ENCODE measurements at regions not wholly inside any gene's neighbourhood (a gene's known extent, or its start where the extent isn't known, plus 50 kb on each side); places are given as distances from the start of the nearest gene placed in this dataset.

GRCh38 chr4:37001688-37002436 lies 242.7 kb upstream of the NWD2 start (continued):
- TF ChIP-seq, protein P1, sequence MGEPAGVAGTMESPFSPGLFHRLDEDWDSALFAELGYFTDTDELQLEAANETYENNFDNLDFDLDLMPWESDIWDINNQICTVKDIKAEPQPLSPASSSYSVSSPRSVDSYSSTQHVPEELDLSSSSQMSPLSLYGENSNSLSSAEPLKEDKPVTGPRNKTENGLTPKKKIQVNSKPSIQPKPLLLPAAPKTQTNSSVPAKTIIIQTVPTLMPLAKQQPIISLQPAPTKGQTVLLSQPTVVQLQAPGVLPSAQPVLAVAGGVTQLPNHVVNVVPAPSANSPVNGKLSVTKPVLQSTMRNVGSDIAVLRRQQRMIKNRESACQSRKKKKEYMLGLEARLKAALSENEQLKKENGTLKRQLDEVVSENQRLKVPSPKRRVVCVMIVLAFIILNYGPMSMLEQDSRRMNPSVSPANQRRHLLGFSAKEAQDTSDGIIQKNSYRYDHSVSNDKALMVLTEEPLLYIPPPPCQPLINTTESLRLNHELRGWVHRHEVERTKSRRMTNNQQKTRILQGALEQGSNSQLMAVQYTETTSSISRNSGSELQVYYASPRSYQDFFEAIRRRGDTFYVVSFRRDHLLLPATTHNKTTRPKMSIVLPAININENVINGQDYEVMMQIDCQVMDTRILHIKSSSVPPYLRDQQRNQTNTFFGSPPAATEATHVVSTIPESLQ (CRISPR knock-in tag; IDR thresholded peaks at IDR 0.05), result 0 out of 2 replicates have a peak, but pooled peaks have one; percentile 25
- TF ChIP-seq TAF7 (tag; IDR thresholded peaks at IDR 0.05) (0 out of 2 replicates have a peak, but pooled peaks have one; percentile 24), SMARCE1 (IDR thresholded peaks at IDR 0.05) (no peak), NR0B1 (IDR thresholded peaks at IDR 0.05; ENCODE audit: partially characterized antibody) (no peak), ADNP (tag; IDR thresholded peaks at IDR 0.05) (no peak), ZEB2 (IDR thresholded peaks at IDR 0.05) (peak; percentile 25; the same call in 1 of the 2 replicates), ZNF644 (tag; IDR thresholded peaks at IDR 0.05; ENCODE audit: low read depth) (no peak), HMBOX1 (IDR thresholded peaks at IDR 0.05) (no peak), CHD4 (IDR thresholded peaks at IDR 0.05; ENCODE audit: insufficient read depth, insufficient replicate concordance, low read depth, low read length, poor library complexity, severe bottlenecking) (no peak), NCOA4 (IDR thresholded peaks at IDR 0.05; ENCODE audit: partially characterized antibody) (no peak), BMI1 (IDR thresholded peaks at IDR 0.05; ENCODE audit: low read length) (no peak), COPS2 (conservative IDR thresholded peaks at IDR 0.05) (no peak), ZC3H4 (CRISPR knock-in tag; IDR thresholded peaks at IDR 0.05; ENCODE audit: borderline replicate concordance) (no peak), TFAP4 (CRISPR knock-in tag; IDR thresholded peaks at IDR 0.05; ENCODE audit: borderline replicate concordance) (peak; percentile 46; the same call in 1 of the 2 replicates), PURB (CRISPR knock-in tag; IDR thresholded peaks at IDR 0.05; ENCODE audit: low read depth) (no peak), AFF1 (IDR thresholded peaks at IDR 0.05; ENCODE audit: low read depth in 1 of 2, partially characterized antibody in 2 of 2) (peak in 1 of 2 experiments; percentile 43), ZNF431 (CRISPR knock-in tag; IDR thresholded peaks at IDR 0.05) (no peak), SRSF9 (IDR thresholded peaks at IDR 0.05; ENCODE audit: borderline replicate concordance, low read depth, low read length) (no peak), PML (IDR thresholded peaks at IDR 0.05; ENCODE audit: low read length) (peak; percentile 74)
